Central memory CD8-positive, alpha-beta T cell (primary cell): ENCODE measurements at regions not wholly inside any gene's neighbourhood (a gene's known extent, or its start where the extent isn't known, plus 50 kb on each side); places are given as distances from the start of the nearest gene placed in this dataset.
"Not testable (repeated sequence)": the region's sequence is repeated elsewhere in the genome, so short reads cannot be mapped to it uniquely, and the experiment has no call there.

Experiments
- ATAC-seq: fragments of 150-1000 bp; cut with Tn5 transposase; replicated peaks from 2 replicates; pipeline ENCODE4 v1.10.0; 2022; ENCODE audit warnings: mild to moderate bottlenecking, moderate FRiP score, moderate number of reproducible peaks; ENCODE audit not compliant: poor library complexity, severe bottlenecking; ENCODE audit errors: extremely low read depth
- DNase-seq, 2 donors: peaks; one replicate each; pipeline ENCODE4 v3.0.0; 2021; ENCODE audit warnings: low spot score in 2 of 2
- H3K27ac Mint-ChIP-seq: one replicate; pipeline ENCODE4 v1.8.0; 2022; ENCODE audit warnings: low read depth, mild to moderate bottlenecking, moderate library complexity, mixed read lengths
- H3K27me3 Mint-ChIP-seq: one replicate; pipeline ENCODE4 v1.8.0; 2022; ENCODE audit warnings: mixed read lengths
- H3K36me3 Mint-ChIP-seq: one replicate; pipeline ENCODE4 v1.8.0; 2022; ENCODE audit warnings: mild to moderate bottlenecking, moderate library complexity, mixed read lengths; ENCODE audit not compliant: insufficient read depth
- H3K4me1 Mint-ChIP-seq: one replicate; pipeline ENCODE4 v1.8.0; 2022; ENCODE audit warnings: mixed read lengths
- H3K4me3 Mint-ChIP-seq: one replicate; pipeline ENCODE4 v1.8.0; 2022; ENCODE audit warnings: mild to moderate bottlenecking, moderate library complexity, mixed read lengths
- H3K9me3 Mint-ChIP-seq: one replicate; pipeline ENCODE4 v1.8.0; 2022; ENCODE audit warnings: mixed read lengths

DNA sequence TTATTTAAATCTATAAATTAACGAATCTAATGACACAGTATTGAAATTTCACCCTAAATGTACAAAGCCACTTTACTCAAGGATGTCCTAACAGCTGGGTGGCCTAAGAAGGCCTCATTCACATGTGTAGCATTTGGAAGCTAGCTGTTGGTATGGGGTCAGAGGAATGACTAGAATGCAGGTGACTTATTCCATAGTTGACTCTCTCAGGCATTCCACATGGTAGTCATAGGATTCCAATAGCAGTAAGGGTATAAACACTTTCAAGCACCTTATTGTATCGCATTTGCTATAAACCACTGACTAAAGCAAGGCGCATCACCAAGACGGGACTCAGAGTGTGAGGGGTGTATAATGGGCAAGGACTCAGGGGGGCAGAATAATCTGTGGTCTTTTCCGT is 294.8 kb upstream of the EPHA3 start:
- DNase-seq (no peak), ATAC-seq (no peak)
- H3K27me3 Mint-ChIP-seq: no peaks in the 10 kb centered on the region
- H3K36me3 Mint-ChIP-seq: no peaks in the 10 kb centered on the region
- H3K9me3 Mint-ChIP-seq: peaks cover 15% of the 10 kb centered on the region
- H3K27ac Mint-ChIP-seq: no peak overlapping the region
- H3K4me3 Mint-ChIP-seq: no peak overlapping the region
- H3K4me1 Mint-ChIP-seq: no peaks in the 10 kb centered on the region

DNA sequence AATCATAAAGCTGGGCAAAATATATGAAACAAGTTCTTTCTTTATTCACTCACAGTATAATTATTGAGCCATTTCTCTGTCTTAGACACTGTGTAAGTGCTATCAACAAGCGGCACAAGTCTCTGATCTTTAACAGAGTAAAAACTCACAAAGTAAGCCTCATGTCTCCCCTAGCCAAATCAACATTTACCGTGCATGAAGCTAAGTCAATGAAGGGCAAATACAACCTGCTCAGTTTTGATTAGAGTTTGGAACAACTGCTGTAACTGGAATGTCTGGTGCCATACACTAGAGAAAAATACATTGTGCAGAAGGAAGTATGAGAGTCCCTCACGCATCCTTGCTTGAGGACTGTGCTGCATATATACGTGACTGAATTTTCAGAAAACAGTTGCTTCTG is 291.0 kb upstream of the EPHA3 start:
- no peak overlapping the region for H3K4me3 Mint-ChIP-seq
- H3K9me3 Mint-ChIP-seq: peaks cover 8% of the 10 kb centered on the region

GRCh38 chr3:88824666-88825564 is 282.5 kb upstream of the EPHA3 start:
- no peak overlapping the region for H3K4me3 Mint-ChIP-seq
- ATAC-seq: no peak
- no peaks in the 10 kb centered on the region for H3K27me3 Mint-ChIP-seq
- peaks cover 11% of the 10 kb centered on the region for H3K9me3 Mint-ChIP-seq
- no peaks in the 10 kb centered on the region for H3K4me1 Mint-ChIP-seq
- H3K27ac Mint-ChIP-seq: no peak overlapping the region
- no peak for DNase-seq
- no peaks in the 10 kb centered on the region for H3K36me3 Mint-ChIP-seq

More for the DNA sequence above, 291.0 kb upstream of the EPHA3 start:
- DNase-seq (no peak), ATAC-seq (no peak)
- H3K36me3 Mint-ChIP-seq: no peaks in the 10 kb centered on the region
- no peak overlapping the region for H3K27ac Mint-ChIP-seq
- H3K27me3 Mint-ChIP-seq: no peaks in the 10 kb centered on the region
- H3K4me1 Mint-ChIP-seq: no peaks in the 10 kb centered on the region

DNA sequence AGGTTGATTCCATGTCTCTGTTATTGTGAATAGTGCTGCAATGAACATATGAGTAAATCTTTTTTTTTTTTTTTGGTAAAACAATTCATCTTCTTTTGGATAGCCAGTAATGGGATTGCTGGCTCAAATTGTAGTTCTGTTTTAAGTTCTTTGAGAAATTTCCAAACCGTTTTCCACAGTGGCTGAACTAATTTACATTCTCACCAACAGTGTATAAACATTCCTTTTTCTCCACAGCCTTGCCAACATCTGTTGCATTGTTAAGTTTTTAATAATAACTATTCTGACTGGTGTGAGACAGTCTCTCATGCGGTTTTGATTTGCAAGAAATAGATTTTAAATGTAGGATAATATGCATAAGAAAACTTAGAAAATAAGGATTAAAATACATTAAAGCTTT is 279.0 kb upstream of the EPHA3 start:
- no peaks in the 10 kb centered on the region for H3K36me3 Mint-ChIP-seq
- no peak for DNase-seq
- ATAC-seq: no peak
- no peak overlapping the region for H3K27ac Mint-ChIP-seq
- no peaks in the 10 kb centered on the region for H3K27me3 Mint-ChIP-seq
- no peak overlapping the region for H3K4me3 Mint-ChIP-seq
- peaks cover 11% of the 10 kb centered on the region for H3K9me3 Mint-ChIP-seq
- no peaks in the 10 kb centered on the region for H3K4me1 Mint-ChIP-seq

DNA sequence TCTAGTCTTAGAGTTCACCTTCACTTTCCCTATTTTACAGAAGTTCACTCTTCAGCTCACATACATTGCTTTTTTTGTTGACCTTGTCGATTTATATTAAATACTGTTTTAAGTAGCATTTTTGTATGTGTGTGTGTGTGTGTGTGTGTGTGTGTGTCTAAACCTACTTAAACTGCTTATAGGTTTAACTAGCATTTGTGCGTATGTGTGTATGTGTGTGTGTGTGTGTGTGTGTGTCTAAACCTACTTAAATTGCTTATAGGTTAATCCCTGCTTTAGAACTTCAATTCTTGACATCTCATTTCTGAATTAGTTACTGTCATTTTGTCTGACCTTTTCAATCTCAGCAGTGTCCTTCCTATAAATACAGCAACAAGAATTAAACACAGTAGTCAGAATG is 254.8 kb upstream of the EPHA3 start:
- no peak for DNase-seq
- Mint-ChIP-seq H3K36me3 (no peaks in the 10 kb centered on the region), H3K27ac (no peak overlapping the region), H3K9me3 (peaks cover 14% of the 10 kb centered on the region), H3K4me1 (no peaks in the 10 kb centered on the region), H3K27me3 (no peaks in the 10 kb centered on the region), H3K4me3 (no peak overlapping the region)
- ATAC-seq: no peak

- no peaks in the 10 kb centered on the region for H3K36me3 Mint-ChIP-seq
- H3K9me3 Mint-ChIP-seq: peaks cover 15% of the 10 kb centered on the region
- no peaks in the 10 kb centered on the region for H3K27me3 Mint-ChIP-seq
- H3K4me1 Mint-ChIP-seq: no peaks in the 10 kb centered on the region
- no peak for ATAC-seq
- H3K4me3 Mint-ChIP-seq: no peak overlapping the region
- H3K27ac Mint-ChIP-seq: no peak overlapping the region
- DNase-seq: no peak
These were observed 244.2 kb upstream of the EPHA3 start for GRCh38 chr3:88863196-88863595.

DNA sequence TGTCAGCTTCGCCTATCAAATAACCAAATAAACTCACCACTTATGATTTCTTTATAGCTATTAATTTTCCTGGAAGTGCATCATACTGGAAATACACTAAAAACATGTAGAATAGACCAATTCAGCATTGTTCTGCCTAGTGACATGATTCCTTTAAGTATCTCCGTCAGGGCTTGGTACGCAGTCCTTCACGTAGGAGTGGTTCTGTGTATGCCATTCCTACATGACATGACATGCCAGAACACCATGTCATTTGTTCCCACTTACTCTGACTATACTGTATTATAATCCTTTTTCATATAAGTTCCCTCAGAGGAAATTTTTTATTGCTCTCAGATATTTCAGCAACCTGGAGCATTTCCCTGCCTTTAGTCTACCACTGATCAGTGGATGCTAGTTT is 230.7 kb upstream of the EPHA3 start:
- no peak overlapping the region for H3K27ac Mint-ChIP-seq
- DNase-seq: no peak
- no peaks in the 10 kb centered on the region for H3K27me3 Mint-ChIP-seq
- no peak for ATAC-seq
- H3K9me3 Mint-ChIP-seq: peaks cover 17% of the 10 kb centered on the region
- H3K36me3 Mint-ChIP-seq: no peaks in the 10 kb centered on the region
- no peaks in the 10 kb centered on the region for H3K4me1 Mint-ChIP-seq
- no peak overlapping the region for H3K4me3 Mint-ChIP-seq

DNA sequence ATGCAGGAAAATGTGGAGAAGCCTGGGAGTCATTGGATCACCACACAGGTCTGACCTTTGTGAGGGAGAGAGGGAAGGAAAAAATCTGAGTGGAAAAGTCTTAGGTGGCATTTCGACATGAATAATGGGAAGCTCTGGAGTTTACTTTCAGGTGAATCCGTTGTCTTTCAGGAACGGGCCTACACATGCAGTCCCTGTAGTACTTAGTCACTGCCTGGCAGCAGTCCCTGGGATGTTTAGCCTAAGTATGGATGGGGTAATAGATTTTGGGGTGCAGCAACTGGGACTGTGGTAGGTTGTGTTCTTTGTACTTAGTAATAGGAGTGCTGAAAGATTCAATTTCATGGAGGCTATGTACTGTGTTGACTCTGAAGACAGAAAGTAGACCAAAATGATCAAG is 227.5 kb upstream of the EPHA3 start:
- Mint-ChIP-seq H3K9me3 (peaks cover 26% of the 10 kb centered on the region), H3K27me3 (no peaks in the 10 kb centered on the region), H3K36me3 (no peaks in the 10 kb centered on the region), H3K4me3 (no peak overlapping the region), H3K27ac (no peak overlapping the region), H3K4me1 (no peaks in the 10 kb centered on the region)
- DNase-seq (no peak), ATAC-seq (no peak)

GRCh38 chr3:88882121-88882520 is 225.3 kb upstream of the EPHA3 start:
- no peak for DNase-seq
- Mint-ChIP-seq H3K36me3 (no peaks in the 10 kb centered on the region), H3K4me3 (no peak overlapping the region), H3K9me3 (peaks cover 26% of the 10 kb centered on the region), H3K4me1 (no peaks in the 10 kb centered on the region), H3K27me3 (no peaks in the 10 kb centered on the region), H3K27ac (no peak overlapping the region)
- ATAC-seq: no peak

GRCh38 chr3:88886624-88887023 is 220.8 kb upstream of the EPHA3 start:
- not testable (repeated sequence) for ATAC-seq, H3K27ac Mint-ChIP-seq, H3K27me3 Mint-ChIP-seq, H3K4me3 Mint-ChIP-seq, H3K36me3 Mint-ChIP-seq, DNase-seq, H3K4me1 Mint-ChIP-seq
- peaks cover 15% of the 10 kb centered on the region for H3K9me3 Mint-ChIP-seq

GRCh38 chr3:88896026-88896425 is 211.4 kb upstream of the EPHA3 start:
- Mint-ChIP-seq H3K4me1 (no peaks in the 10 kb centered on the region), H3K27ac (no peak overlapping the region), H3K4me3 (no peak overlapping the region), H3K36me3 (peaks cover 1% of the 10 kb centered on the region), H3K9me3 (peaks cover 11% of the 10 kb centered on the region), H3K27me3 (no peaks in the 10 kb centered on the region)
- ATAC-seq (no peak), DNase-seq (no peak)

DNA sequence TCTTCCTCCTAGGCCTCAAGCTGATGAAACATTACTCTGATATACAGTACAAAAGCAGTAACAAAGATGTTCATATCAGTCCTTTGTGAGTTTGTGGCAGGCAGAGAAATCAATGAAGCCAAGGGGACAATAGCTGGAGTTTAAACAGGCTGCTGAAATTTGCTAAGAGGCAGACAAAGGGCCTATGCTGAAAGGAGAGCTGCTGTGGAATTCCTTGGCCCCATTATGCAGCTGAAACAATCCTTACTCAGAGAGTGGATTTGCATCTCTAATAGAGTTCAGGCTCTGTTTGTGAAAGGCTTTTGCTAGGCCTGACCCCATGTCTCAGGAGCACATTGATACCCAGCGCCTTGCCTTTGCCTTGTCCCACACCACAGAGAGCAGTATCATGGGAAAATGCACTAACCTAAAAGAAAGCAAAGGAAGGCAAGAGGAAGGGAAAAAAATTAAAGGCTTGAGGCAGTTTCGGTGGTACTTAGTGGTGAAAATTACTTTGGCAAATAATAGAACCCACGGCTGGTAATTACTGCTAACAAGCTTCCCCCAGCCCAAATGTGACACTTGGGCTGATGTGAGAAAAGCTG is 195.0 kb upstream of the EPHA3 start:
- Mint-ChIP-seq H3K36me3 (no peaks in the 10 kb centered on the region), H3K27me3 (no peaks in the 10 kb centered on the region), H3K4me3 (no peak overlapping the region), H3K9me3 (peaks cover 24% of the 10 kb centered on the region), H3K4me1 (no peaks in the 10 kb centered on the region), H3K27ac (no peak overlapping the region)
- no peak for ATAC-seq
- no peak for DNase-seq

GRCh38 chr3:88918841-88919240 is 188.6 kb upstream of the EPHA3 start:
- Mint-ChIP-seq H3K27me3 (no peaks in the 10 kb centered on the region), H3K4me3 (no peak overlapping the region), H3K36me3 (no peaks in the 10 kb centered on the region), H3K9me3 (peaks cover 15% of the 10 kb centered on the region), H3K27ac (no peak overlapping the region), H3K4me1 (no peaks in the 10 kb centered on the region)
- DNase-seq (no peak), ATAC-seq (no peak)
